NT2/D1 (cell line): ENCODE measurements at regions not wholly inside any gene's neighbourhood (a gene's known extent, or its start where the extent isn't known, plus 50 kb on each side); places are given as distances from the start of the nearest gene placed in this dataset.

Source experiments
- DNase-seq: peaks from one replicate; pipeline ENCODE4 v3.0.0-alpha.2; 2011; ENCODE audit warnings: low read depth, low spot score
- H3K27me3 ChIP-seq: 2 replicates; pipeline ENCODE4 v1.6.0; 2011; ENCODE audit warnings: mild to moderate bottlenecking; ENCODE audit not compliant: insufficient read length, insufficient read depth
- H3K36me3 ChIP-seq: 2 replicates; pipeline ENCODE4 v1.6.1; 2011; ENCODE audit warnings: mild to moderate bottlenecking, low read length, mixed read lengths; ENCODE audit not compliant: insufficient read depth, insufficient read length
- H3K4me1 ChIP-seq: 2 replicates; pipeline ENCODE4 v1.5.1; 2011; ENCODE audit not compliant: insufficient read depth, insufficient read length
- H3K4me3 ChIP-seq: 2 replicates; pipeline ENCODE4 v1.5.1; 2011; ENCODE audit warnings: low read depth; ENCODE audit not compliant: insufficient read length
- H3K9ac ChIP-seq: 2 replicates; pipeline ENCODE4 v1.6.0; 2011; ENCODE audit warnings: low read depth; ENCODE audit not compliant: insufficient read length
- H3K9me3 ChIP-seq: 2 replicates; pipeline ENCODE4 v1.5.1; 2011; ENCODE audit warnings: mild to moderate bottlenecking, low read length; ENCODE audit not compliant: insufficient read depth
- SUZ12 ChIP-seq: IDR thresholded peaks from 2 replicates; pipeline ENCODE4 v1.6.1; 2011; ENCODE audit not compliant: insufficient read length, insufficient read depth; ENCODE audit errors: extremely low read depth
- YY1 ChIP-seq: IDR thresholded peaks from 2 replicates; pipeline ENCODE4 v1.6.1; 2011; ENCODE audit not compliant: insufficient read length, insufficient read depth
- ZNF274 ChIP-seq: IDR thresholded peaks from 2 replicates; pipeline ENCODE4 v1.6.1; 2011; ENCODE audit warnings: mild to moderate bottlenecking, low read depth, low read length

GRCh38 chr3:159892171-159892795, 96.4 kb upstream of the IL12A start:
- no peak overlapping the region for H3K9ac ChIP-seq
- DNase-seq, result no peak
- peaks cover 64% of the 10 kb centered on the region for H3K36me3 ChIP-seq
- H3K27me3 ChIP-seq, result no peaks in the 10 kb centered on the region
- H3K4me1 ChIP-seq, result no peaks in the 10 kb centered on the region
- TF ChIP-seq YY1 (no peak), ZNF274 (no peak), SUZ12 (no peak)
- no peaks in the 10 kb centered on the region for H3K9me3 ChIP-seq
- no peak overlapping the region for H3K4me3 ChIP-seq

- Histone ChIP-seq H3K27me3 (no peaks in the 10 kb centered on the region), H3K4me3 (no peak overlapping the region), H3K9ac (no peak overlapping the region), H3K4me1 (no peaks in the 10 kb centered on the region), H3K9me3 (no peaks in the 10 kb centered on the region), H3K36me3 (peaks cover 67% of the 10 kb centered on the region)
- DNase-seq, result no peak
- TF ChIP-seq YY1 (no peak), SUZ12 (no peak), ZNF274 (no peak)
Observed at GRCh38 chr3:159892801-159893200, 95.8 kb upstream of the IL12A start.

- peaks cover 67% of the 10 kb centered on the region for H3K36me3 ChIP-seq
- H3K9me3 ChIP-seq, result no peaks in the 10 kb centered on the region
- H3K4me3 ChIP-seq, result no peak overlapping the region
- H3K9ac ChIP-seq, result no peak overlapping the region
- no peaks in the 10 kb centered on the region for H3K4me1 ChIP-seq
- TF ChIP-seq SUZ12 (no peak), ZNF274 (no peak), YY1 (no peak)
- H3K27me3 ChIP-seq, result no peaks in the 10 kb centered on the region
- no peak for DNase-seq
Observed at GRCh38 chr3:159894386-159894785, 94.2 kb upstream of the IL12A start.

GRCh38 chr3:159895430-159895829, 93.2 kb upstream of the IL12A start:
- no peak overlapping the region for H3K4me3 ChIP-seq
- TF ChIP-seq SUZ12 (no peak), YY1 (no peak), ZNF274 (no peak)
- H3K36me3 ChIP-seq, result peaks cover 65% of the 10 kb centered on the region
- no peaks in the 10 kb centered on the region for H3K4me1 ChIP-seq
- H3K9ac ChIP-seq, result no peak overlapping the region
- DNase-seq, result no peak
- H3K9me3 ChIP-seq, result no peaks in the 10 kb centered on the region
- H3K27me3 ChIP-seq, result no peaks in the 10 kb centered on the region

GRCh38 chr3:159896543-159896942, 92.1 kb upstream of the IL12A start:
- H3K4me1 ChIP-seq, result no peaks in the 10 kb centered on the region
- H3K9me3 ChIP-seq, result no peaks in the 10 kb centered on the region
- H3K36me3 ChIP-seq, result peaks cover 62% of the 10 kb centered on the region
- no peak for TF ChIP-seq YY1
- TF ChIP-seq SUZ12, result no peak
- no peak for TF ChIP-seq ZNF274
- H3K27me3 ChIP-seq, result no peaks in the 10 kb centered on the region
- no peak overlapping the region for H3K4me3 ChIP-seq
- no peak overlapping the region for H3K9ac ChIP-seq
- no peak for DNase-seq

GRCh38 chr3:159897331-159898075, 91.1 kb upstream of the IL12A start:
- DNase-seq, result no peak
- H3K9me3 ChIP-seq, result no peaks in the 10 kb centered on the region
- TF ChIP-seq YY1 (no peak), ZNF274 (no peak), SUZ12 (no peak)
- no peaks in the 10 kb centered on the region for H3K27me3 ChIP-seq
- H3K9ac ChIP-seq, result no peak overlapping the region
- peaks cover 52% of the 10 kb centered on the region for H3K36me3 ChIP-seq
- no peaks in the 10 kb centered on the region for H3K4me1 ChIP-seq
- H3K4me3 ChIP-seq, result no peak overlapping the region

GRCh38 chr3:159898147-159898546, 90.5 kb upstream of the IL12A start:
- Histone ChIP-seq H3K36me3 (peaks cover 46% of the 10 kb centered on the region), H3K9me3 (no peaks in the 10 kb centered on the region), H3K4me3 (no peak overlapping the region), H3K27me3 (no peaks in the 10 kb centered on the region), H3K9ac (no peak overlapping the region), H3K4me1 (no peaks in the 10 kb centered on the region)
- TF ChIP-seq SUZ12 (no peak), ZNF274 (no peak), YY1 (no peak)
- DNase-seq, result no peak
